ENCODE measurements at regions not wholly inside any gene's neighbourhood (a gene's known extent, or its start where the extent isn't known, plus 50 kb on each side); places are given as distances from the start of the nearest gene placed in this dataset.
"Not testable (repeated sequence)": the region's sequence is repeated elsewhere in the genome, so short reads cannot be mapped to it uniquely, and the experiment has no call there.

DNA sequence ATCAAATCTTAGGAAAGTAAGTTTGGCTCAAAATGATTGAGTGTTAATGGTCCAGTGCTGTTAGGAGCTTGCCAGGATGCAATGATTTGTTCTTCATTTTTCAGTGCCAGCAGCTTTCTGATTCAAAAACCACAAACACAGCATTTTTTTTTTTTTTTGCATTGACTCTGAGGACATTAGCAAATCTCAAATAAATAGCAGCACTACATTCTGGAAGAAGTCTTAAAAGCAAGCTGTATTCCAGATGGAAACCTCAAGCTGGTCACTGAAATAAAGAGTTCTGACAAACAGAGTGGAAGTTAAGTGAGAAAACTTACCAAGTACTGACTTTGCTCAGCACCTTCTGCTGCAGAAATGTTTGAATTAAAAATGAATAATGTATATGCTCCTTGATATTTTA lies 1653.1 kb upstream of the CDH9 start:
- DNase-seq, result peak; percentile 15

DNA sequence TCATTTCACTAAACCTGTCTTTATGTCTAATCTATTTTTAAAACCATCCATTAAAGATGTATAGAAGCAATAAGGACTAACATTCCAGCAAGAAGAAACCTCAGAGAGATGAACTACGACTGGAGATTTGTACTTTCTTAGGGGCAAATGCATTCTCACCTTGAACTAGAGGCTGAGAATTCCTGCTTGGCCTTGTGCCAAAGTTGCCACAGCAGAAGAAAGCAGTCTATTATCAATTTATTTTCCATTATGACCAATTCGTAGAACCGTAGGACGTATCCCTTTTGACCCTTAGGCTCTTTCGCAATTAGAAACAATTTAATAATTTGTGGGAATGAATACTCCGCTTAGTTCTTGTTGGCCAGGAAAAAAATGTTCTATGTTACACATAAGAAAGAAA lies 1647.4 kb upstream of the CDH9 start:
- no peak for DNase-seq

DNA sequence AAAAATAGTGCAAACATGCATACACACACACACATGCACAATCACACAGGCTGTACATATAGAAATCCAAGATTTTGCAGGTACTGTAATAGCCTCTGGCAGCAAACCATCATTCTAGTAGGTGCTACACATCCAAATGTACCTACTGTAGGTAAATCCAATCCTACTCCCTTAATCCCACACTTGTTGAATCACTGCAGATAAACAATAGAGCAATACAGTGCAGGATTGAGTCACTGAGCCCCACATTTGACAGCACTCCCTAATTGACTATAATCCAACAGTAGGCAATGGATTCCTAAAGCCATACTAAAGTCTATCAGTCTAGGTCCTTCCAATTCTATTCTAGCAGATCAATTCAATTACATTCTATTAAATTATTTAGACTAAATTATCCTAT lies 1640.5 kb upstream of the CDH9 start:
- no peak for DNase-seq

DNA sequence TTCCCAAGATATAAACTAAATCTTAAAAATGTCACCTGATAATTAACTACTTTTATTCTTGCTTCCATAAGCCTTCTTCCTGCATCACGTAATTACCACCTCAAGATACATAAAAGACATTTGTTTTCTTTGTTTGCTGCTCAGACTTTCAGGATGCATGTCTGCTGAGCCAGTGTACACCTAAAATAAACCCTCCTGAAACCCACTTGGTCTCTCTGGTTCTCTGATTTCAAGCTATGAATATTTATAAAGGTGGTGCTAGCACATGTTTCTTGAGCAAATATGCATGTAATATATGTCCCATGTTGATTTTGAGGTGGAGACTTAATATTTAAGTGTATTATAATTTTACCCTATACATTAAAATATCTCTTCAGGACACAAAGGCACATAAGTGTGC lies 1627.7 kb upstream of the CDH9 start:
- DNase-seq, result no peak

DNA sequence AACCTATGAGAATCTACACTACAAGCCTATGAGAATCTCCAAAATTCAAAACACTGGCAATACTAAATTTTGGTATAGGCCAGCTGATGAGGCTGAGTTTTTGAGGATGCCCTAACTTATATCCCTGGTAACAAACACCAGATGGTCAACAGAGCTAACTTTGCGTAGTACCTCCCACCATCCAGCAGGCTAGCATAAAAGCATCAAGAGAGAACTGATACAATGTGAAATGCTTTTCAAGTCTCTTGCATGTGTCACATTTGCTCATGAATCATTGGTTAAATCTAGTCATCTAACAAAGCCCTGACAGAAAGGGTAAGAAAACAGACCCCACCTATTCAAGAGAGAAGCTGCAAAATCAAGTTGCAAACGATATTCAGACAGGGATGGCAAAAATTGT lies 1609.7 kb upstream of the CDH9 start:
- no peak for DNase-seq

DNA sequence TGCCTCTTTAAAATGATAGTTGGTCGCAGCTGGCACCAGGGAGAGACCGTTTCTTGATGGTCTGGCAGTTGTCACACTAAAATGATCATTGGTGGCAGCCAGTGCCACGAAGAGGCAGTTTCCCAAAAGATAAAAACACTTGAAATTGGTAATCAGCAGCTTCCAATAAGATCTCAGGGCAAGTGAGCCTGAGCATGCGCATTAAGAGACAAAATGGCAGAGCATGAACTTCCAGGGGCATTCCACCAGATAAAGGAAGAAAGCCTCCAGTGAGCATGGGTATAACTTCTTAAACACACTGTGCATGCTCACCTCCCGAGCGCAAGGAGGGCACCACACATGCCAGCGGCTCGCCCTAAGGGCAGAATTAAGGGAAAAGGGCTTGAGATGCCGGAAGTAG lies 1594.2 kb upstream of the CDH9 start:
- DNase-seq, result no peak

DNA sequence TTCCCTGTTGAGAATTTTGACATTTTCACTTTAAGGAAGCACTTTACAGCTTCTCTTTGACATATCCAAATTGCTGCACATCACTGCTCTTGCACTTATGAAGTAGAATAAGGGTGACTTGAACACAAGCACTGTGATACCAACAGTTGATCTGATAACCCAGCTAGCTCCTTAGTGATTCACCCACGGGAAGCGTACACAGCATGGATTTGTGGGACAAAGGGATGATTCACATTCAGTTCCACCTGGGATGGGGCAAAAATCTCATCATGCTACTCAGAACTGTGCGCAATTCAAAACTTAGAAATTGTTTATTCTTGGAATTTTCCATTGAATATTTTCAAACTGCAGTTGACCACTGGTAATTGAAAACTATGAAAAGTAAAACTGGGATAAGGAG lies 1565.5 kb upstream of the CDH9 start:
- DNase-seq, result no peak

DNA sequence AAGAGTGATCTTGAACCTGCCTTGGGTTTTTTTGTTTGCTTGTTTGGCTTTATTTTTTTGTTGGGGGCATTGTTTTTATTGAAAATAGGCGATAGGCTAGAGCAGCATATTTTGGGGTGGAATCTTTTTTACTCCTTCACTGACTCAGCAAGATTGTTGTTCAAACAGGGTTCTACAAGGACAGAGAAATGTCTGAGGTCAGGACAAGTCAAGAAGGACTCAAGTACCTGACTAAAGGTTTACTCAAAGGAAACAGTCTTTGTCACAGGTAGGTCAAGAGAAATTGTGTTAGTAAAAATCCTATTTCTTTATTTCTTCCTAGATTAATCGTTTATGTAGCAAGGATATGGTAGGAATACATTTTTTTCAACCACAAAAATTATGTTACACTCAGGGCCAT lies 1564.0 kb upstream of the CDH9 start:
- no peak for DNase-seq

DNA sequence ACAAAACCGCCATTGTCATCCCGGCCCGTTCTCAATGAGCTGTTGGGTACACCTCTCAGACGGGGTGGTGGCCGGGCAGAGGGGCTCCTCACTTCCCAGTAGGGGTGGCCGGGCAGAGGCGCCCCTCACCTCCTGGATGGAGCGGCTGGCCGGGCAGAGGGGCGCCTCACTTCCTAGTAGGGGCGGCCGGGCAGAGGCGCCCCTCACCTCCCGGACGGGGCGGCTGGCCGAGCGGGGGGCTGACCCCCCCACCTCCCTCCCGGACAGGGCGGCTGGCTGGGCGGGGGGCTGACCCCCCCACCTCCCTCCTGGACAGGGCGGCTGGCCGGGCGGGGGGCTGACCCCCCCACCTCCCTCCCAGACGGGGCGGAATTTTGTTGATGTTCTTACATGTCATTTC lies 1558.3 kb upstream of the CDH9 start:
- not testable (repeated sequence) for DNase-seq

DNA sequence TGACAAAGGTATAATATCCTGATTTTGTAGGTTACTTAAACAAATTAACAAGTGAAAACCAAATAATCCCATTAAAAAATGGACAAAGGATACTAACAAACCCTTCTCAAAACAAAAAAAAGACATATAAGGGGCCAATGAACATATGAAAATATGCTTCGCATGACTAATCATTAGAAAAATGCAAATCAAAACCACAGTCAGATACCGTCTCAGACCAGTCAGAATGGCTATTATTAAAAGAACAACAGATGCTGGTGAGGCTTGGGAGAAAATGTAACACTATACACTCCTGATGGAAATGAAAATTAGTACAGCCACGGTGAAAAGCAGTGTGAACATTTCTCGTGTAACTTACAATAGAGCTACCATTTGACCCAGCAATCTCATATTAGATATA lies 1542.2 kb upstream of the CDH9 start:
- DNase-seq, result no peak

DNA sequence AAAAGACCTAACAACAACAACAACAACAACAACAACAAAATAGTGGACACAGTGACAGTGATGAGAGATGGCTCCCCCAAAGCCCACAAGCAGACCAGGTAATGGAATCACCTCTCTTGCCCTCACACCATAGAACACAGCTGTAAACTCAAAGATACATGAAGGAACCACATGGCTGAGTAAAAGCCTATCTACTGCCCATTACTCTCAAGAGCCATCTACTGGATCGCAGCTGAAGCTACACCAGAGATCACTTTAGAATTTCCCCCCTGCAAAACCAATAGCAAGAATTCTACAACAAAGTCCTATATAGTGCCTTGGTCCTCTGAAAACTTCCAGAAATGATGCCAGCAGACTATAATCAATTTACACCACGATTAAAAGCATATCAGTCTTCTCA lies 1537.6 kb upstream of the CDH9 start:
- DNase-seq, result no peak

DNA sequence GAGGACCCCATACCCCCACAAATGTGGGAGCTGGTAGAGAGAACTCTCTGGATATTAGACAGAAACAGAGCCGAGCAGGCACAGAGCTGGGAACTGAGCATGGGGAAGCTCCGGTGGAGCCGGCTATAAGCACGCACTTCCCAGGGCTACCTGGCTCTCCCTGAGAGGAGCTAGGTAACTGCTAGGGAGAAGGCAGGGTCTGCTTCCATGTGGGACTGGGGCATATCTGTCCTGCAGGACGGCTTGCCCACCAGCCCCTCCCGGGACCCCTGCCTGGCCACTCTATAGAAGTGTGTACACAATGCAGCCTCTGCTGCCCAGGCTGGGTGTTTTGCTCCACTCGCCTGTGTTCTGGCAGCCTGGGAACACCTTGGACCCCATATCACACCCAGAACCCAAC lies 1537.0 kb upstream of the CDH9 start:
- DNase-seq, result no peak

DNA sequence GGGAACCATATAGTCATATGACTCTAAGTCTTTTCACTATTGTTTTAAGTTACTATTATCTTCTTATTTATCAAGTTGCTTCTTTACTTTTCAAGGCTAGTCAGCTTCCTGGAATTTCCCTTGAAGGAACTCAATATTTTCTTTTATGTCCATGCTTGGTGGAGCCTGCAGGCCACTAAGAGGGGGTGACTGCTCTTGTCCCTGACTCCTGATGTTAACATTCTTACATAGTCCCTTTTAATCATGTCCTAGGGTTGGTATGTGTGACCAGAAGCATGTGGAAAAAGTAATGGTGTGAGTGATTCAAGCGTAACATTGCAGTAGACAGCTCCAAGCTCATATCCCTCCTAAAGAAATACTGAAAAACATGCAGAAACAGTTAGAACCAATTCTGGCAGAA lies 1536.2 kb upstream of the CDH9 start:
- DNase-seq, result no peak

DNA sequence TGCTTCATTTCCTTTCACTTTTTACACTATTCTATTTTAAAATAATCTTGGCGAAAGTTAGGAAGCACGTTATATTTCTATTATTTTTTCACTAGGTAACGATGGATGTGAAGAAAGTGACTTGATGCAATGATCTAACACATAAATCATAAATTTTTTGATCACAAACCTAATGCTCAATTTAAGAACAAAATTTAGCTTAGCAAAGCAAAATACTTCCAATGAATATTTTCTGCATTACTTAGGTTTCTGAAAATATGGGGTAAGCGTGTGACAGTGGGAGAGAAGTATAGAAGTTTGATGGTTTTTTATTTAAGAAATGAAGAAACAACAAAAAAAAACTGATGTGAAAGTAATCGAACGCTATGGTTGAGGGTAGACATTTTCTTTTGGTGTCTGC lies 1528.7 kb upstream of the CDH9 start:
- DNase-seq, result no peak

DNA sequence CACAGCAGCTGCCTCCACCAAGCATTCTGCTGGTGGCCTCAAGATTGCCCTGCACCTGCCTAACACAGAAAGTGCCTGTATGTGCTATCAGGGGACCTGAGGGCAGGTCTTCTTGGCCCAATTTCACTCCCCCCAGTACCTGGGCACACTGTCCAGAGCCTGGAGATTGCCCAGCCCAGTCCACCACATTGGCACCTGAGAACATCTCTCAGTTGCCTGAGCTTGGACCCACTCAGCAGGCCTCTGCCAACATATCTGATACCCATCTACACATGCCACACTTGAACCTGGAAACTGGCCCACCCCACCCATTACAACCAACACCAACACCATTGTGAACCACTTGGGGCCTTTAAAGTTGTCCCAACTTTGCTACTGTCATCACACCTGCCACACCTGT lies 1523.1 kb upstream of the CDH9 start:
- DNase-seq, result no peak

DNA sequence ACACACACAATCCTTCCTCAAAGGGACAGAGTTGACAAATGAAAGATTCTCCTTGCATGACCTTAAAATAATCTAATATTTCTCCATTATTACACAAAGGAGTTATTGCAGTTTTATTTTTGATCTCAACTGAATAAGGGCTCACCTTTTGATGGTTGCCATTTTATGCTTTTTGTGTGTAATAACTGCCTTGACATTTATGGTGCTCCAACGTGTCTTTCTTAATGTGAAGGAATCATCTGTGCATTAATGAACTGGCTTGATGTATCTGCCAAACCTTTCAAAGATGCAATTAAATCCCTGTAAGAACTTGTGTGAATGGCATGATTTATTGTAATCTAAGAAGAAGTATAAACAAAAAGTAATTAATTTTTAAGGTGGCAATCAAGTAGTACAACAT lies 1519.8 kb upstream of the CDH9 start:
- DNase-seq, result no peak

DNA sequence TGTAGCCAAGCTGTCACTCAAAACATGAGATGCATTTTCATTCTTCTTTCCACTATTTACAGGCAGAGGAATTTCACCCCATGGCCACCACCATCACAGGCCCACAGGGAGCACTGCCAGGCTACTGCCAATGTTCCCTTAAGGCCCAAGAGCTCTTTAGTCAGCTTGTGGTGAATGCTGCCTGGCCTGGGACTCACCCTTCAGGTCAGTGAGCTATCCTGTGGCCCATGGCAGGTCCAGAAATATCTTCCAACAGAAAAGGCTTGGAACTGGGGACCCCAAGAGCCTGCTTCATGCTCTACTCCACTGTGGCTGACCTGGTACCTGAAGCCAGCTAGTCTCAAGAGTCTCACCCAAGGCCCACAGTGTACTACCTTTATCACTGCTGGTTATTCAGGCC lies 1518.7 kb upstream of the CDH9 start:
- no peak for DNase-seq

DNA sequence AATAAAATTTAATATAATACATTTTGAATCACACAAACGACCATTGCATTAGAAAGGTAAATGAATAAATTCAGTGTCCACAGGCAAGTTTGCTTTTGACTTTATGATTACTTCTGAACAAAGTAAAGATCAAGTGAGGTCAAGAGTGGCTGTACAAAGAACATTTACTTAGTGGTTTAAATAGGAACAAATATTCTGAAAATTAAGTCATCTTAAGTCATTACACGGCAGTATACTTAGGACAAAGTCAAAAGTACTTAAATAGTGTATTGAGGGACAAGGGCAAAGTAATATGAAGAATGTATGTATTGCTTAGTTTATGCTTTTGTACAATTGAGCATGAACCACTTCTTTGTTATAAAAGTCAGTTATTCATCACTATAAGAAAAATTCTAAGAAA lies 1511.2 kb upstream of the CDH9 start:
- no peak for DNase-seq

DNA sequence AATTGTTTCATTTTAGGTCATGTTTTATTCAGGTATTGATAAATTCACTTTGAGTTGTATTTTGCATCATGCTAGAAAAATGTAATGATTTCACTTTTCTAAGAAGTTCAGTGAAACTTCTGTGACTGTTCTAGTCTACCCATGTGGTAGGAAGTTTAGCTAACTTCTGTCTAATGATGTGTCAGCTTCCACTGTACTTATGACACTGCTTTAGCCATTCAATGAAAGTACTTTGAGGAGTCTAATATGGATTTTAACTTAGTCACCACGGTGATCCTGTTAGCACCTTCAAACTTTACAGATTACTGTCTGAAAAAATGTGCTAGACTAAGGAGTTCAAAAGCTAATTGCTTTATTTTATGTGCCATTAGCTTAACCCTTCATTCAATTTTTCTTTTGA lies 1510.5 kb upstream of the CDH9 start:
- no peak for DNase-seq

DNA sequence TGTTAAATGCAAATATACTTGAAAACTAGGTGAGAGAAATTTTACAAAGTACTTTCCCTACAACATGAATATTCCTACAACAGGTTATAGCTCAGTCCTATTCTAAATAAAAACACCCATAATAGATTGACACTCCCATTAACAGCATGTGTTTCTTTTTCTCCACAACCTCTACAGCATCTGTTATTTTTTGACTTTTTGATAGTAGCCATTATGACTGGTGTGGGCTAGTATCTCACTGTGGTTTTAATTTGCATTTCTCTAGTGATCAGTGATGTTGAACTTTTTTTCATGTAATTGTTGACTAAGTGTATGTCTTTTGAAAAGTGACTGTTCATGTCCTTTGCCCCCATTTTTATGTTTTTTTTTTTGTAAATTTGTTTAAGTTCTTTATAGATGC lies 1506.1 kb upstream of the CDH9 start:
- no peak for DNase-seq

DNA sequence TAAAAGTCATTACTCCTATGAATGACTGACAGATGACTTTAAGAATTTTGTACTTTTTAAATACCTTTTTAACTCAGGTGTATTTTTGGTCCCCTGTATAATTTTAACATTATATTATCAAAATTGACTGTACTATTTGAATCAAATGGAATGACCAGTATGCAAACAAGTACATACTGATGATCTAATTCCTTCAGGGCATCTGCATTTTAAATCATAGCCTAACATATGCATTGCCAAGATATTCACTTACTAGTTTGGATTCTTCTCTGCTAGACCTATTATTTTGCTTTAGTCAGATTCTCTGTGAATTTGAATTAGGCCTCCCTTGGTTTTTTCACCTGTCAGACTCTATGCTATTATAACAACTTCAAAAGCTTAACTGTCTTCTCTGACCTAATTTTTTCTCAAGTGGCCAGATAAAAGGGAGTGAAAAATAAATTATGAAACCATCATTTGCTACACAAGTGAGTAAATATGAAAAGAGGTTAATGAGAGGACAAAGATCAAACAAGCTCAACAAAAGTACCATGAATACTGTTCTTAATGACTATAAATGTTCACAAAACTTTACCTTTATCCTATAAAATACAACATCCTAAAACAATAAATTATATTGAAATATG lies 1505.2 kb upstream of the CDH9 start:
- DNase-seq, result no peak

DNA sequence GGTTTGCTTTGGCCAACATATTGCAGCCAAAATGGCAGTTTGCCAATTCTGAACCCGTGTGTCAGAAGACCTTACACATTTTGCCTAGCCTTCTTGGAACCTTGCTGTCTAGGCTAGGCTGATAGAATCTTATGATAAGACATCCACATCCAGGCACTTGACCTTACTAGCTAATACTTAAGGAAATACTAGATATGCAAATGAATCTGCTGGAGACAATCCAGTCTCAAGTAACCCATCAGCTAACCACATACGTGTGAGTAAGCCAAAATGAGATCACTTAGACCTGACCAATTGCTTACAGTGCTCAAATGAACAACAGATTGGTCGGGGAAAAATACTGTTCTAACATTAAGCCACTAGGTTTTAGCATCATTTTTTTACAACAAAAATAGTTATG lies 1504.6 kb upstream of the CDH9 start:
- no peak for DNase-seq

DNA sequence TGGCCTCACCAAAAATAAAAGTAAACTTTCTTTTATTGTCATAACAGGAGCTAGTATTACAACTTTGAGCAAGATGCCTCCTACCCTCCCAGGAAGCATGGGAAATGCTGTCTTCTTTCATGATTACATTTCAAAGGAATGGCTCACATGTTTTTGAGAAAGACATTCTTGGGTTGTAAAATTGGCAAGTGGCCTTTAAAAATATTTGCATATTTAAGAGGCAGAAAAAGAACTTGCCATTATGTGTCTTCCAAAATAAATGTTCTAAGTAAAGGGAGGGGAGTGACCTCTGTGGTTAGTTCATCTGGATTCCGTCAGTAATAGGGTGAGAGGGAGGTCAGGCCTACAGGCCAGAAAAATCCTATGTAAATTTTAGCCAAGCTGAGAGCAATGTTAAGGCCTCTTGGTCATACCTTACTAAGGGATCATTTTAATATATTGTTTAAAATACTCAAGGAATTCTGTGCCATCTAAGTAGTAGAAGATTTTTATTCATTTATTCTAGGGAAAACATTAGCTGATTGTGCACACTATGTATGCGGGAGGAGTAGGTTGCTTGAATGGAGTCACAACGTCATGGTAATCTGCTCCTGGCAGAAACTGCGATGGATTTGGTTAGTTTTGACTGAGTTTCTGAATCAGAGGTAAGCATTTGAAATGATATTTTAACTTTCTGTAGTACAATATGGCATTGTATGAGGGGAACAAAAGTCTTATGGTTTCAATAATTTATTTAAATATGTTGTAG lies 1485.7 kb upstream of the CDH9 start:
- DNase-seq, result no peak

DNA sequence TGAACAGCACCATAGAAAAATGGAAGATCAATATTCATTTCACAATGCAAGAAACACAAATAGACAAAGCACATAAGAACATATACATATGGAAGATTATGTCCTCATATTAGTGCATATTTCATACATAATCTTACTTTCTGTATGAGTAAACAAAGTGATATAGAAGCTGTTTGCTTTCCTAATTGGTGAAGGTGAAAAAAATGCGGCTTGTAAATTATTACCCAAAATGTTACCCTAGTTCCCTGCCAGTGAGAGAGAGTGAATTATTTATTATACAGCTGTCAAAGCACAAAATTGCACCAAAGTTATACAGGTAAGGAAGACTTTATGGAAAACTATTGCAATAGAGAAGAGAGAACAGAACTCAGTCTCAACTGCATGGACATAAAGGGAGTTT lies 1485.0 kb upstream of the CDH9 start:
- DNase-seq, result no peak
